DMS114 treated with DMSO at 0.1 percent for 48 hours (cell line): ENCODE measurements at regions not wholly inside any gene's neighbourhood (a gene's known extent, or its start where the extent isn't known, plus 50 kb on each side); places are given as distances from the start of the nearest gene placed in this dataset.
"Not testable (repeated sequence)": the region's sequence is repeated elsewhere in the genome, so short reads cannot be mapped to it uniquely, and the experiment has no call there.

Source experiments
- DNase-seq: peaks from one replicate; lab custom pipeline; 2025; ENCODE audit not compliant: unreplicated experiment; lab: John Stamatoyannopoulos, UW

GRCh38 chr6:4677011-4677750 is 99.0 kb upstream of the CDYL start:
- no peak for DNase-seq

GRCh38 chr6:4676016-4676415 is 100.2 kb upstream of the CDYL start:
- no peak for DNase-seq

GRCh38 chr6:4675121-4675520 is 101.1 kb upstream of the CDYL start:
- DNase-seq = no peak

GRCh38 chr6:4673861-4674260 is 102.3 kb upstream of the CDYL start:
- no peak for DNase-seq

GRCh38 chr6:4672772-4673171 is 103.4 kb upstream of the CDYL start:
- DNase-seq = no peak

- no peak for DNase-seq
These were observed 104.6 kb upstream of the CDYL start for GRCh38 chr6:4671587-4672115.

GRCh38 chr6:4670824-4671409 is 105.3 kb upstream of the CDYL start:
- no peak for DNase-seq

GRCh38 chr6:4670290-4670689 is 105.9 kb upstream of the CDYL start:
- no peak for DNase-seq

GRCh38 chr6:4668271-4669179 is 107.7 kb upstream of the CDYL start:
- DNase-seq = no peak

GRCh38 chr6:4667591-4667990 is 108.6 kb upstream of the CDYL start:
- no peak for DNase-seq

- no peak for DNase-seq
These were observed 109.2 kb upstream of the CDYL start for GRCh38 chr6:4666886-4667513.

GRCh38 chr6:4665489-4666417 is 110.5 kb upstream of the CDYL start:
- no peak for DNase-seq

- no peak for DNase-seq
These were observed 111.3 kb upstream of the CDYL start for GRCh38 chr6:4664911-4665310.

GRCh38 chr6:4664117-4664626 is 112.0 kb upstream of the CDYL start:
- no peak for DNase-seq

GRCh38 chr6:4662886-4663285 is 113.3 kb upstream of the CDYL start:
- DNase-seq = no peak

GRCh38 chr6:4661391-4661790 is 114.8 kb upstream of the CDYL start:
- DNase-seq = no peak

GRCh38 chr6:4660377-4661321 is 115.6 kb upstream of the CDYL start:
- DNase-seq = no peak

- DNase-seq = not testable (repeated sequence)
These were observed 116.5 kb upstream of the CDYL start for GRCh38 chr6:4659719-4660118.

- no peak for DNase-seq
These were observed 117.7 kb upstream of the CDYL start for GRCh38 chr6:4658486-4658885.
